NCI-H187 (cell line): ENCODE measurements at regions not wholly inside any gene's neighbourhood (a gene's known extent, or its start where the extent isn't known, plus 50 kb on each side); places are given as distances from the start of the nearest gene placed in this dataset.
"Not testable (repeated sequence)": the region's sequence is repeated elsewhere in the genome, so short reads cannot be mapped to it uniquely, and the experiment has no call there.

Experiments
- DNase-seq, 2 experiments: peaks; one replicate each; lab custom pipeline; 2025; lab: John Stamatoyannopoulos, UW

DNA sequence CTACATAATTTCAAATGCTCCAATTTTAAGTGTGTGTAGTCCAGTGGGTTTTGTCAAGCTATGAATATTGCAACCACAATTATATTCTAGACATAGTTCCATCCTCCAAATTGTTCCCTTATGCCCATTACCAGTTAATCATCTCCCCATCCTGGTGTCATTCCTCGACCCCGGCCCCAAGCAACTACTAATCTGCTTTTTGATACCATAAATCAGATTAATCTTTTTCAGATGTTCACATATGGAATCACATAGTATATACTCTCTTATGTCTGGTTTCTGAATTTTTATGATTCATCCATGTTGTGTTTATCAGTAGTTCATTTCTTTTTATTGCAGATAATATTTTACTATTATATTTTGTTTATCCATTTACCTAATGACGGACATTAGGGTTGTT is 148.4 kb upstream of the RORB start:
- DNase-seq = no peak

- no peak for DNase-seq
Observed at GRCh38 chr9:74355107-74355506, 142.0 kb upstream of the RORB start.

DNA sequence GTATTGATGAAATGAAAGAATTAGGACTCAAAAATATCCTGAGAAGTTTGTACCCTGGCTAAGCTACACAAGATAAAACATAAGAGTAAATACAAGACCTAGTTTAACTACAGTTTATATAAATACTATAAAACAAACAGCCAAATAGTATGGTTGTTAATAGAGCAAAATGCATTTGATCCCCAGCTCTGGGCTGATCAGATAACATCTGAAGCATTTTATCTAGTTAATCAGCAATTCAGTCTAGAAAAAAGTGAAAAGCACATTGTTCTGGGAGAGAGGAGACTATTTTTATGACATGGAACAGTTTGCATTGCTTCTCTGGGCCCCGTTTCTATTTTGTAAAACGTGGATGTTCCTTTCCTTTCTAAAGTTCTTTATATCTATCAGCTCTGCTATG is 139.6 kb upstream of the RORB start:
- DNase-seq = no peak

DNA sequence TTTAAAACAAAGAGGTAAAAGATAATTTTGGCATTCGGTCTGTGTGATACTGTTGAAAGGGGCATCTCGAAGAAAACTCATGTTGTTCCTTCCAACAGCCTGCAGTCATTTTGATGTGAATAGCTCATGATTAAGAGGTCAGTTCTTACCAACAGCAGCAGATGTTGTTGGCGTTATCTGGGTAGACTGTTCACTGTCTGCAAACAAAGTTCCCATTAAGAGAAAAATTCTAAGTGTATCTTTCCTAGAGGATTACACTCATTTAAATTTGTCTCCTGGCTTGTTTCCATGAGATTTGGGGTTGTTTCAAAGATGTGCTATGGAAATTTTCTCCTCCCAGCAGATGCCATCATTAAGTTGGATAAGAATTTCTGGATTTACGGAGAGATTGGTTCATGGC is 138.2 kb upstream of the RORB start:
- DNase-seq = no peak

GRCh38 chr9:74361508-74361907 is 135.6 kb upstream of the RORB start:
- no peak for DNase-seq

- DNase-seq = no peak
Observed at GRCh38 chr9:74362423-74362822, 134.7 kb upstream of the RORB start.

DNA sequence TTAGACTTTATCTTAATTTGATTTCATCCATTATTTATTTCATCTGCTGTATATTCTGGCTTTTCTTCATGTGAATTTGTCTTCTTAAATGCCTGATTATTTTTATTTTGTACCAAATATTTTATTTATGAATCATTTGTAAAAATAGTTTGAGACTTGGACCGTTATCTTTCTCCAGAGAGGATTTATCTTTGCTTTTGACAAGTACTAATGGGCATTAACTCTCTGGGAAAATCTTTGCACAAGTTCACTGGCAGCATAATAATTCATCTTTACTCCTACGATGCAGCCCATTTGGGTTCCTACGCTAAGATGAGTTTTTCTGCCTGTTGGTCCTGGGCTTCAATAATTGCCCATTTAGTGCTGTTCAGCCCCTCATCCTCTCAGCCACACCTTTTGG is 131.0 kb upstream of the RORB start:
- no peak for DNase-seq

DNA sequence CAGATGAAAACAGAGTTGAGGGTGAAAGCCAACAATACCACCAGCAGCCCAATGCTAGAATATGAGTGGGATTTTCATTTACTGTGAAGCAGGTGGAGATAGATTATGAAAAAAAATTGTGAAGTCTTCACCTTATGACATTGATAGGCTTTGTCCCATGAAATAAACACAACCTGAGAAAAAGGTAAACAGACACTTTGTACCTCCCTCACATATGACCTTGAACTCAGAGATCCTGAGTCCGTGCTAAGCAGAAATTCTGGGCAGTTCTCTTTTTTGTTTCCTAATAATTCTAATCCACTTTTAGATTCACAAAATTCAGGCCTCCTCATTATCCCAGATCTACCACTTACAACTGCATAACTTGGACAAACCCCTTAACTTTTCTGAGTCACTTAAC is 127.3 kb upstream of the RORB start:
- DNase-seq = no peak

- DNase-seq = no peak
Observed at GRCh38 chr9:74373348-74373747, 123.8 kb upstream of the RORB start.

DNA sequence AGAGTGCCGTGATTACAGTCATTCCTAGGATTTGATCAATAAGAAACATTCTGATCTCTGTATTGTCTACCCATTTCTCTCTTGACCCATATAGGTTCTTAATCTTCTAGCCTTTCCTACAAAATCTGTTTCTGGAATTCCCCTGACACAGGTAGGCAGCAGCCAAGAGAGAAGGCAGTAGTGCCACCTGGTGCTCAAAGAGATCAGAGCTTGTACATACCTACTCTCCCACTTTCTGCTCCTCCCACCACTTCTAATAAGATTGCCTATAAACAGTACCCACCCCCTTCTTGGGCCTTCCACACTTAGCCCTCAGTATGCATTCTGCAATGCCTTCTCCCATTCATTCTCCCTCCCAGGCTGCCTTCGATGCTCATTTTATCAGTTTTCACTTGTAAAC is 117.4 kb upstream of the RORB start:
- peak in 1 of 2 experiments; percentile 4 for DNase-seq

DNA sequence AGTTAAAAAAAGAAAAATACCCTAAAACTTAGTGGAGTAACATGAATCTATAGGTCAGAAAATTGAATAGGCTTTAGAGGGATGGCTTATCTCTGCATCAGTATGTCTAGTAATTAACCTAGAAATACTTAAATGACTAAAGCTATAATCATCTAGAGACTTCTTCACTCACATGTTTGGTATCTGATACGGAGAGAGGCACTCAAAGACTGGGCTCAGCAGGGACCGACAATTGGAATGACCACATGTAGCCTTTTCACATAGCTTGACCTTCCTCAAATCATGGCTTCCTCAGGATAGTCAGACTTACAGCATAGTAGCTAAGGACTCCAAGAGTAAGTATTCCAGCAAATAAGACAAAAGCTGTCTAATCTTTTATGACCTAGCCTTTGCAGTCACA is 105.3 kb upstream of the RORB start:
- DNase-seq = no peak

DNA sequence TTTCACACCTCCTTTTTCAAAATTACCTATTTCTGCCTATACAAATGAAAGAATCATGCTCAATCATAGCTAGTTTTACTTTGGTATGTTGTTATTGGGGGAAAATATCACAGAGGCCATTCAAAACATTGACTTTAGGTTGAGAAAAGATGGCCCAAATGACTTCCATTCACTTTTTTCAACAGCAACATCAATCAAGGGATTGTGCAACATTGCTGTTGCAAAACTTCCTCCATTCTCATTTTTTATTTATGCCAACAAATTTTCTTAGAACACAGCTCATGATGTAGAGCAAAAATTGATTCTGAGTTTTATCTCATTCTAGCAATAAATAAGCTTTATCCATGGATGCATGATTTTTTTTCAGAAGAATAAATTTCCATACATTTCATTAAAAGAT is 93.6 kb upstream of the RORB start:
- DNase-seq = no peak

GRCh38 chr9:74404620-74405019 is 92.5 kb upstream of the RORB start:
- no peak for DNase-seq

DNA sequence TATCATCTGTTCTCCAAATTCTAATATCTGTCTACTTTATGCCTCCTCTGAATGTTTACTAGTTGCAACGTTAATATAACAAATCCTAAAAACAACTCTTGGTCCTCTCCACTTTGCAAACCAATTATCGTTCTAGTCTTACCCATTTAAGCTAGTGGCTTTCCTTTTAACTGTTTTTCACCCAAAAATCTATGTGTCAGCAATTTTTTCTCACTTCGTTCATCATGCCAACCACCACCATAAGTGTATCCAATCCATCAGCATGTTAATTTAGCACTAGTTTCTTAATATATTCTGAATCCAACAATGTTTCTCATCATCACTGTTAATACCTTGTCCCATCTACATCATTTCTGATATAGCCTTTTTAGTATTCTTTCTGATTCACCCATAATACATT is 90.0 kb upstream of the RORB start:
- DNase-seq = no peak

- no peak for DNase-seq
Observed at GRCh38 chr9:74412236-74412979, 84.7 kb upstream of the RORB start.

- no peak for DNase-seq
Observed at GRCh38 chr9:74413876-74414275, 83.3 kb upstream of the RORB start.

DNA sequence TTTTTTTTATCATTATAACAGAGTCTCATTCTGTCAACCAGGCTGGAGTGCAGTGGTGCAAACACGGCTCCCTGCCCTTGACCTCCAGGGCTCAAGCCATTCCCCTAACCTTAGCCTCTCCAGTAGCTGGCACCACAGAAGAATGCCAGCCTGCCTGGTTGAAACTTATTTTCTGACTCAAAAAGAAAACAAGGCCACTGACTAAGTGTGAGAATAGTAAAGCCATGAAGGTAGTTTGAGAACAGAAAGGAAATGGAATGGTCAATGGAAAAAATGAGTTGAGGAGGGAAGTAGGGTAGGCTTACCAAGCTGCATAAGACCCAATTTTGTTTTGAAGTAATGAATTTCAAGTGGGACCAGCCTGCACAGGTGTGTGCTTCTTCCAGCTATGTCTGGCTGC is 82.8 kb upstream of the RORB start:
- DNase-seq = no peak

DNA sequence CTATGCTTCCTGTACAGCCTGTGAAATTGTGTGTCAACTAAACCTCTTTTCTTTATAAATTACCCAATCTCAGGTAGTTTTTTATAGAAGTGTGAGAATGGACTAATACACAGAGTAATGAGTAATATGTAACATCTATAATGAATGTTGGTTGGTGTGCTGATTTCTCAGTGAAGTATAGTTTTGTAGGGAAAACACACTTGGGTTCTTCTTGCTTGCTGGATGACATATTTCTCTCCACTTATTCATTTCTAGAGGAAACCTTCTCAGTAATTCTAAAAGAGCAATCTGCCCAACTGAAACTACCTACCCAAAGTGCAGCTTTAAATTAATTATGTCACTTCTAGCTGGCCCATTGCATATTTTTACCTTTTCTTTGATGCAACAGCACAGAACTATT is 81.1 kb upstream of the RORB start:
- DNase-seq = no peak

- DNase-seq = not testable (repeated sequence)
Observed at GRCh38 chr9:74424488-74424887, 72.6 kb upstream of the RORB start.

DNA sequence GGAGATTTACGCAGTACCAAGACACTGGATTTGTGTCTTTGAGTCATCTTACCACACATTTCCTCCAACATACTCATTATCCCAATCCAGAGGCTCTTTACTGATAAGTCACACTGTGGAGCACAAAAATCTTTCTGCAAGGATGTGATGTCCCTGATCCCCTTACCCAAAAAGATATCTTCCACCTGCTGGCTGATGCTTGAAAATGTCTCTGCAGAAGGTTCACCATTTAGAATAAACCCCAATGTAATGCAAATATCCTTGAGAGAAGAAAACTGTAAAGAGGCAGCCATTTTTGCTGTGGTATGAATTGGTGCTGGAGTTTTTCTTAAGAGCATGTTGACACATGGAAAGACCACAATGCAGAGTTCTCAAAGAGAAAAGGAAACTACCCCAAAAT is 65.7 kb upstream of the RORB start:
- DNase-seq = no peak

- DNase-seq = no peak
Observed at GRCh38 chr9:74443036-74443750, 53.9 kb upstream of the RORB start.

- no peak for DNase-seq
Observed at GRCh38 chr9:74444369-74444768, 52.8 kb upstream of the RORB start.
